ENCODE measurements at regions not wholly inside any gene's neighbourhood (a gene's known extent, or its start where the extent isn't known, plus 50 kb on each side); places are given as distances from the start of the nearest gene placed in this dataset.

DNA sequence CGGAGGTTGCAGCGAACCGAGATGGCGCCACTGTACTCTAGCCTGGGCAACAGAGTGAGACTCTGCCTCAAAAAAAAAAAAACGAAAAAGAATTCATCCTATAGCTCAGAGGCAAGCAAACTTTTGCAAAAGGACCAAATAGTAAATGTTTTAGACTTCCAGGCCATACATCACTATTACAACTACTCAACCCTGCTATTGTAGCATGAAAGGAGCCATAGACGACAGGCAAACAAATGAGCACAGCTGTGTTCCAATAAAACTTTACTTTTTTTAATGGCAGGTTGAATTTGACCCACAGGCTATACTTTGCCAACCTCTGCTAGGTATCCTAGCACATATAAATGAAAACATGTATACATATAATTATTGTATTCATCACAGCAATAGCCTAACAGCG, 58.9 kb upstream of the SLC30A5 start:
- no peak for DNase-seq (ENCODE audit: extremely low read depth, low read depth)
- no peak overlapping the region for H3K4me3 ChIP-seq (replicated peaks; ENCODE audit: low read depth, low read length)
- TF ChIP-seq CTCF (IDR thresholded peaks at IDR 0.05; ENCODE audit: low read depth, low read length, missing control alignments) = no peak

DNA sequence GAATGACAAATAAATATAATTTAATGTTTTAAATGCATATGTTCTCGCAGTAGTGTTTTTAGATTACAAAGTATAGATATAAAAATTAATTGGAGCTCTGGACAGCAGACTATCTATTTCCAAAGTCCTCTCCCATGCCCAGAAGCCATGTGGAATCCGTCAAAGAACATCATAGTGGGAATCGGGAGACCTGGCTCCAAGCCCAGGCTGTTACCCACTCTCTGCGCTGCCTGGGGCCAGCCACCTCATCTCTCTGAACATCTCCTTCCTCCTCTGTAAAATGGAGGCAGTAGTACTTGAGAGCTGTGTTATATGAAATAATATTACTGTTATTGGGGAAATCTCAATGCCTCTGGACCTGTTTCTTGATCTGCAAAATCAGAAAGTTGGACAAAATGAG, 58.1 kb upstream of the SLC30A5 start:
- H3K4me3 ChIP-seq (replicated peaks; ENCODE audit: low read depth, low read length) = no peak overlapping the region
- no peak for DNase-seq (ENCODE audit: extremely low read depth, low read depth)
- no peak for TF ChIP-seq CTCF (IDR thresholded peaks at IDR 0.05; ENCODE audit: low read depth, low read length, missing control alignments)

GRCh38 chr5:69038539-69038938, 55.3 kb upstream of the SLC30A5 start:
- no peak for DNase-seq (ENCODE audit: extremely low read depth, low read depth)
- no peak for TF ChIP-seq CTCF (IDR thresholded peaks at IDR 0.05; ENCODE audit: low read depth, low read length, missing control alignments)
- no peak overlapping the region for H3K4me3 ChIP-seq (replicated peaks; ENCODE audit: low read depth, low read length)

DNA sequence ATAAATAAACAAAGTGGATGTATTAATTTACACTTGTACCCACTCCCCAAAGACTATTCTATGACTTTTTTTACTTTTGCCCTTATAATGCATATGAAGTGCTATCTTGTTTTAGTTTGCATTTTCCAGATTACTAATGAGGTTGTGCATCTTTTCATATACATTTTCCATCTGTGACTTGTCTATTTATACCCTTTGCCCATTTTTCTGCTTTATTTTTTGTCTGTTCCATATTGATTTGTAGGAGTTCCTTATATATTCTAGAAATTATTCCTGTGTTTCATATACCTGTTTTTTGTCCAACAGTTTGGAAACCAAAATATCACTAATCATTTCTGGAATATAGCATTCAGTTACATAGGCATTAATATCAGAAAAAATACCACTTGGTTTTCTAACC, 54.0 kb upstream of the SLC30A5 start:
- TF ChIP-seq CTCF (IDR thresholded peaks at IDR 0.05; ENCODE audit: low read depth, low read length, missing control alignments) = no peak

GRCh38 chr5:69042500-69042899, 51.3 kb upstream of the SLC30A5 start:
- no peak for TF ChIP-seq CTCF (IDR thresholded peaks at IDR 0.05; ENCODE audit: low read depth, low read length, missing control alignments)
- no peak for DNase-seq (ENCODE audit: extremely low read depth, low read depth)
- H3K4me3 ChIP-seq (replicated peaks; ENCODE audit: low read depth, low read length) = no peak overlapping the region

More for the DNA sequence above, 54.0 kb upstream of the SLC30A5 start:
- no peak overlapping the region for H3K4me3 ChIP-seq (replicated peaks; ENCODE audit: low read depth, low read length)
- no peak for DNase-seq (ENCODE audit: extremely low read depth, low read depth)

DNA sequence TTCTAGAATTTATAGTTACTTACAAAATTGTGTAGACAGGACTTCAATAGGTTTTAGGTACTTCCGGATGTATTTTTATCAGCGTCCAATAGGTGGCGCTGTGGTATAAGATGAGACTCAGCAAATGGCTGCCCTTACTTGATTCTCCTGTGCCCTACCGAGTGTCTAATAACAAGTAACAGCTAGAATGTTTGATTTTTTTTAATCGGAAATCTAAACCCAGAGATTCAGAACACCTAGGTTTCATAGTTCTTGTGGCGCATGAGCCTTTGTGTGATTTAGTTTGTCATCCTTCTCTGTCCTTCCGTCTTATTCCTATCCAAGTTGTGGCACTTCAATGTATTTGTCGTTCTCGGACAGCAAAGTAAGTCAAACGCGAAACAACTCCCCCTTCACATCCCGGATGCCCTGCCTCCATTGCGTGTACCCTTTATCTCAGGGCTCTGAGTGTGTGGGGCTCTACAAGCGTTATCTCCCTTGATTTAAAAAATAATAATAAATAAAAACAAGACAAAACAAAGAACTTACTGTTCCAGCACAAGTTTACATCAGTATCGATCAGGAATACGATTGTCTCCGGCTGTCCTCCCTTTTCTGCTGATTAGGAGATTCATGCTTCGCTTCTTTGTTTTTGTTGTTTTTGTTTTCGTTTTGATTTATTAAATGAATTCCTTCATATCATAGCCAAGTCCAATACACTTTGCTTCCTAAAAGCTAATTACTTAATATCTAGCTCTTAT, 50.7 kb upstream of the SLC30A5 start:
- peak; percentile 70 for TF ChIP-seq CTCF (IDR thresholded peaks at IDR 0.05; ENCODE audit: low read depth, low read length, missing control alignments)

DNA sequence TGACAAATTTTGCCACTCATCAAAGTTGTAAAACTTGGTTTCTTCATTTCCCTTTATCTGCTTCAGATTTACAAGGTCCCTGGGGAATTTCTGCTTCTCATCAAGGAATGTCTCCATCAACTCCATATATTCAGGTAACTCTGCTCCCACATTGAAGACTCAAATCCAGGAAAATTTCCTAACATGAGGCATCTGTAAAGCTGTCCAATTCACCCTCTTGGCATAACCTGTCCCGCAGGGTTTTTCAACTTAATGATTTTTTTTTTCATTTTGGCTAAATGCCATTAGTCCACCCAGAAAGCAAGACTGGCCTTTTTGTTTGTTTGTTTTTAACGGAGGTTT, 50.2 kb upstream of the SLC30A5 start:
- no peak for TF ChIP-seq CTCF (IDR thresholded peaks at IDR 0.05; ENCODE audit: low read depth, low read length, missing control alignments)
- no peak for DNase-seq (ENCODE audit: extremely low read depth, low read depth)
- peak overlapping the region; percentile 41; the same call in 1 of the 2 replicates for H3K4me3 ChIP-seq (replicated peaks; ENCODE audit: low read depth, low read length)

More for the DNA sequence above, 50.7 kb upstream of the SLC30A5 start:
- DNase-seq (ENCODE audit: extremely low read depth, low read depth) = peak; percentile 89
- peak overlapping the region; percentile 41 for H3K4me3 ChIP-seq (replicated peaks; ENCODE audit: low read depth, low read length)

Measured in HFF-Myc (cell line).